ENCODE measurements at regions not wholly inside any gene's neighbourhood (a gene's known extent, or its start where the extent isn't known, plus 50 kb on each side); places are given as distances from the start of the nearest gene placed in this dataset.

DNA sequence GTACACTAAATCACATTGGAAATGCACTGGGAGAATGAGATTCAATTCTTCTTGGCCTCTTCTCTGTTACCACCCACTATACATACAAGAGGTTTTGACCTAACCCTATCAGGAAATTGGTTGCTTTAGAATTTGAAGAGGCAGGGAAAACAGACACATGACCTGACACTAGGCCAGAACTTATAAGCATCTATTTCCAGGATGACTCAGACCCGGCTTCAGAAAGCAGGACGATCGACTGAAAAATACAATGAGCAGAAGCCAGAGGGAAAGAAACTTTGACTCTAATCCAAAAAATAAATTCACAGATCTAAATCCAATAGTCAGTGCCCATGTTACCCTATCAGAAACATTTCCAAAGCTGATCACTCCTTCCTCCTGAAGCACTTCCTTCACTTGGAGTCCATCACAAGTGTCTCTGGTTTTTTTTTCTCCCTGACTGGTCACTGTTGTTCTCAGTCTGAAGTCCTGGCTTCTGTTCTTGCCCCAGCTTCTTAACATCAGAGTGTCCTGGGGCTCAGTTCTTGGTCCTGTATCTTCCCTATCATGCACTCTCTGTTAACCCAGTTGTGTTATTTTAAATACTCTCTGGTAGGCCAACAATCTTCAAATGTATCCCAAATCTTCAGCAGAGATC lies 133.6 kb downstream of the P2RY1 start:
- ATAC-seq (no peak), DNase-seq (no peak)
- WGBS, 2 donors, result 69 to 72% methylated on average over 3 of the region's 3 CpGs
- Histone ChIP-seq H3K4me1 (no peaks in the 10 kb centered on the region), H3K27me3 (no peaks in the 10 kb centered on the region), H3K27ac (no peak overlapping the region), H3K4me3 (no peak overlapping the region), H3K9me3 (no peaks in the 10 kb centered on the region), H3K36me3 (replicated peaks in 1 of 2; ENCODE audit: insufficient read depth in 1 of 2, low read depth in 2 of 2) (no peaks in the 10 kb centered on the region)
- no peak for TF ChIP-seq POLR2A (IDR thresholded peaks at IDR 0.05)
- TF ChIP-seq, protein P1, sequence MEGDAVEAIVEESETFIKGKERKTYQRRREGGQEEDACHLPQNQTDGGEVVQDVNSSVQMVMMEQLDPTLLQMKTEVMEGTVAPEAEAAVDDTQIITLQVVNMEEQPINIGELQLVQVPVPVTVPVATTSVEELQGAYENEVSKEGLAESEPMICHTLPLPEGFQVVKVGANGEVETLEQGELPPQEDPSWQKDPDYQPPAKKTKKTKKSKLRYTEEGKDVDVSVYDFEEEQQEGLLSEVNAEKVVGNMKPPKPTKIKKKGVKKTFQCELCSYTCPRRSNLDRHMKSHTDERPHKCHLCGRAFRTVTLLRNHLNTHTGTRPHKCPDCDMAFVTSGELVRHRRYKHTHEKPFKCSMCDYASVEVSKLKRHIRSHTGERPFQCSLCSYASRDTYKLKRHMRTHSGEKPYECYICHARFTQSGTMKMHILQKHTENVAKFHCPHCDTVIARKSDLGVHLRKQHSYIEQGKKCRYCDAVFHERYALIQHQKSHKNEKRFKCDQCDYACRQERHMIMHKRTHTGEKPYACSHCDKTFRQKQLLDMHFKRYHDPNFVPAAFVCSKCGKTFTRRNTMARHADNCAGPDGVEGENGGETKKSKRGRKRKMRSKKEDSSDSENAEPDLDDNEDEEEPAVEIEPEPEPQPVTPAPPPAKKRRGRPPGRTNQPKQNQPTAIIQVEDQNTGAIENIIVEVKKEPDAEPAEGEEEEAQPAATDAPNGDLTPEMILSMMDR (IDR thresholded peaks at IDR 0.05), result no peak
- intact Hi-C loops (cut with DNase I), result no loop called here

DNA sequence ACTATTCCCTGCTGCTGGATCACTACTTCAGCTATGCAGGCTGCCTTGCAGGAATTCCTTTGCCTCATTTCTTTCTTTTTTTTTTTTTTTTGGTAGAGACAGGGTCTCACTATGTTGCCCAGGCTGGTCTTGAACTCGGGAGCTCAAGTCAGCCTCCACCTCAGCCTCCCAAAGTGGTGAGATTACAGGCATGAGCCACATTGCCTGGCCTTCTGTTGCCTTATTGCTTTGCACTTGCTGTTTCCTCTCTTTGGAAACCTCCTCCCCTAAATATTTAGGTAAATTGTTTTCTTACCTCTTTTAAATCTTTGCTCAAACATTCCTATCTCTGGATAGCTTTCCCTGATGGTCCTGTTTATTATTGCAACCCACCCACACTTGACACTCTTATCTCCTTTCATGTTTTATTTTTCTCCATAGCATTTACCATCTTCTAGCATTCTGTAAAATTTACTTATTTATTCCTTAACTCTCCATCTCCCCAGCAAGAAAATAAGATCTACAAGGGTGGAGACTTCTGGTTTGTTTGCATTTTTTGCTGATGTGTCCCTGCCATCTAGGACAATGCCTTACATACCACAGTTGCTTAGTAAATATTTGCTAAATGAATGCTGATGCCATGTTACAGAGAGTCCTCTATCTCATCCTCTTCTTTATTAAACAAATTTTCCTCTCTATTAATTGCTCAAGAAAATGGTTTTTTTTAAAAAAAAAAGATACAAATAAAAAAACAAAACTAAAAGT lies 134.8 kb downstream of the P2RY1 start:
- DNase-seq (no peak), ATAC-seq (no peak)
- Histone ChIP-seq H3K9me3 (no peaks in the 10 kb centered on the region), H3K4me3 (no peak overlapping the region), H3K27ac (no peak overlapping the region), H3K27me3 (no peaks in the 10 kb centered on the region), H3K4me1 (no peaks in the 10 kb centered on the region), H3K36me3 (replicated peaks in 1 of 2; ENCODE audit: insufficient read depth in 1 of 2, low read depth in 2 of 2) (no peaks in the 10 kb centered on the region)
- intact Hi-C loops (cut with DNase I), result no loop called here
- WGBS, 2 donors, result 43 to 56% methylated on average over 1 of the region's 1 CpG
- TF ChIP-seq POLR2A (IDR thresholded peaks at IDR 0.05), result no peak
- TF ChIP-seq, protein P1 (IDR thresholded peaks at IDR 0.05), result no peak

DNA sequence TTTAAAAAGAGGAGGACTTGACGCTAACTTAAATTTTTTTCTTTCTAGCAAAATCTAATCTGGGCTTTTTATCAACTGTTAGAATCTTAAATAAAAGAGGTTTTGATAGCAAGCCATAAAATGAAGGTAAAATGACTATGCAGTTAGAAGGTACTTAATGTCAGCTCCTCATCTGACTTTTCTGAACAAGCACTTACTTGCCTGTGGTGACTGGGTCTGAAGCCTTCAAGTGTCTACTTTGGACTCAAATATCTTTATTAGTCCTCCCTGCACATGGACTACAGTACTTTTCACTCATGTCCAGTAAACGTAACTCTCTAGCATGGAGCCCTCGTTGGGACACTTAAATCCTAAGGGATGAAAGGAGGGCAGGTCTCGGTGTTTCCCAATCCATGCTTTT lies 135.9 kb downstream of the P2RY1 start:
- 70 to 79% methylated on average over 4 of the region's 4 CpGs for WGBS, 2 donors
- Histone ChIP-seq H3K27ac (no peak overlapping the region), H3K4me1 (no peaks in the 10 kb centered on the region), H3K9me3 (no peaks in the 10 kb centered on the region), H3K36me3 (replicated peaks in 1 of 2; ENCODE audit: insufficient read depth in 1 of 2, low read depth in 2 of 2) (no peaks in the 10 kb centered on the region), H3K4me3 (no peak overlapping the region), H3K27me3 (no peaks in the 10 kb centered on the region)
- DNase-seq, result no peak
- TF ChIP-seq POLR2A (IDR thresholded peaks at IDR 0.05), result no peak
- TF ChIP-seq, protein P1 (IDR thresholded peaks at IDR 0.05), result no peak
- intact Hi-C loops (cut with DNase I), result no loop called here
- no peak for ATAC-seq

DNA sequence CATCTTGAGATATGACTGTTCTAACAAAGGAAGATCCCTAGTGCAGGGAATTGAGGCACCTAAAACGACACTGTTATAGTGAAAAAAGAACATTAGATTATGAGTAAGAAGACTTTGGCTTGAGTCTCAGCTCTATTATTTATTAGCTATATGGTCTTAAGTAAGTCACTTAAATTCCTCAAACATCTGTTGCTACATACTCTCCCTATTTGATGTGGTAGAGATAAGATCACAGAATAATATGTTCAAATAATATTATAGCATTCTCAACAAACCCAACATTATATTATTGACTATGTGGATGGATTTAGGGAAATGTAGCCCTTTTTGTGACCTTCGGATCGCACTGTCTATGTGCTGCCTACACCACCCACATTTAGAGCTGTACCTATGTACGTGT lies 136.9 kb downstream of the P2RY1 start:
- intact Hi-C loops (cut with DNase I), result no loop called here
- Histone ChIP-seq H3K36me3 (replicated peaks in 1 of 2; ENCODE audit: insufficient read depth in 1 of 2, low read depth in 2 of 2) (no peaks in the 10 kb centered on the region), H3K27ac (no peak overlapping the region), H3K9me3 (no peaks in the 10 kb centered on the region), H3K4me3 (no peak overlapping the region), H3K4me1 (no peaks in the 10 kb centered on the region), H3K27me3 (no peaks in the 10 kb centered on the region)
- no peak for DNase-seq
- TF ChIP-seq POLR2A (IDR thresholded peaks at IDR 0.05), result no peak
- TF ChIP-seq, protein P1 (IDR thresholded peaks at IDR 0.05), result no peak
- 62 to 70% methylated on average over 4 of the region's 4 CpGs for WGBS, 2 donors
- no peak for ATAC-seq

DNA sequence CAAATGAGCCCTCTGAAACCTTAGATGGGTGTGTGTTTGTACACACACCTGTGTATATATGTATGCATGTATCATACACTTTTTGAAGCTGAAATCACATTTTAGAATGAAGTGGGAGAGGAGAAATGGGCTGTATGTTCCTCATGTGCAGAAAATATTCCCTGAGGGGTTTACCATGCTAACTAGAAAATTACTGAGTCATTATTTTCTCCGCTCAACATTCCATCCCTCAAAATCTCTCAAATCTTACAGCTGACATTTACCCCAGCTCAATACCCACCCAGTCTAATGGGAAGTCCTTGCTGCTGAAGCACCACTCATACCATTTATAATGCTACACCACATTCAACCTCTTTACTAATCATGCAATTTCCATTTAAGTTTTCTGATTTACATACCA lies 138.6 kb downstream of the P2RY1 start:
- DNase-seq, result no peak
- Histone ChIP-seq H3K9me3 (no peaks in the 10 kb centered on the region), H3K4me3 (no peak overlapping the region), H3K27me3 (no peaks in the 10 kb centered on the region), H3K36me3 (replicated peaks in 1 of 2; ENCODE audit: insufficient read depth in 1 of 2, low read depth in 2 of 2) (no peaks in the 10 kb centered on the region), H3K4me1 (no peaks in the 10 kb centered on the region), H3K27ac (no peak overlapping the region)
- ATAC-seq, result no peak
- WGBS, 2 donors, result 63 to 76% methylated on average over 1 of the region's 1 CpG
- TF ChIP-seq, protein P1 (IDR thresholded peaks at IDR 0.05), result no peak
- no peak for TF ChIP-seq POLR2A (IDR thresholded peaks at IDR 0.05)
- intact Hi-C loops (cut with DNase I), result no loop called here
